ENCODE measurements at regions not wholly inside any gene's neighbourhood (a gene's known extent, or its start where the extent isn't known, plus 50 kb on each side); places are given as distances from the start of the nearest gene placed in this dataset.

- no peak for TF ChIP-seq E2F8 (IDR thresholded peaks at IDR 0.05; ENCODE audit: low read depth, partially characterized antibody)
- no peak for TF ChIP-seq TCF7 (IDR thresholded peaks at IDR 0.05; ENCODE audit: borderline replicate concordance)
- TF ChIP-seq SMAD1 (IDR thresholded peaks at IDR 0.05; ENCODE audit: low read depth, partially characterized antibody): no peak
Measured at GRCh38 chr7:46007194-46007593, 86.1 kb upstream of the IGFBP3 start (continued).

- Histone ChIP-seq H3K27me3 (replicated peaks in 1 of 2; ENCODE audit: control insufficient read depth in 2 of 2, insufficient read depth in 2 of 2, low read length in 1 of 2) (no peaks in the 10 kb centered on the region), H3K27ac (ENCODE audit: control insufficient read depth, insufficient read depth) (no peak overlapping the region), H3K4me1 (ENCODE audit: control insufficient read depth, insufficient read depth, low read length) (no peaks in the 10 kb centered on the region), H3K36me3 (ENCODE audit: control insufficient read depth in 2 of 2, insufficient read depth in 2 of 2, low read length in 1 of 2) (no peaks in the 10 kb centered on the region), H3K4me2 (ENCODE audit: control insufficient read depth, insufficient read depth) (no peak overlapping the region), H2AFZ (ENCODE audit: control insufficient read depth, low read depth, low read length) (no peak overlapping the region), H3K9ac (ENCODE audit: control insufficient read depth, insufficient read depth, low read length) (no peak overlapping the region), H4K20me1 (ENCODE audit: control insufficient read depth, insufficient read depth) (no peaks in the 10 kb centered on the region), H3K4me3 (no peak overlapping the region), H3K9me3 (replicated peaks; ENCODE audit: control insufficient read depth, insufficient read depth, low read length) (no peaks in the 10 kb centered on the region; the same call in 2 of the 3 replicates), H3K79me2 (ENCODE audit: control insufficient read depth, insufficient read depth, low read length) (no peaks in the 10 kb centered on the region)
- no TSS peak for BruUV-seq (replicated peaks)
- in situ Hi-C loops (cut with MboI): no loop called here
- RAD21 ChIA-PET (ENCODE audit: unreplicated experiment): interaction anchor here (0.5 kb wide), 1 partner anchor 275 kb away, joined by 3 read pairs; no protein-coding TSS in a partner anchor
- 0% methylated on average over 1 of the region's 1 CpG for WGBS (ENCODE audit: insufficient coverage, insufficient replicate concordance, low lambda C conversion rate, missing lambda C conversion rate)
- POLR2A ChIA-PET: no interaction called here
- intact Hi-C loops (cut with micrococcal nuclease; ENCODE audit: unreplicated experiment): no loop called here
- FAIRE-seq (no peak), DNase-seq (ENCODE audit: low read depth, low spot score) (no peak), ATAC-seq (no peak)
- SMC1A ChIA-PET (ENCODE audit: uncharacterized antibody, unreplicated experiment): no interaction called here
- CTCF ChIA-PET: no interaction called here
- TF ChIP-seq, protein P1, sequence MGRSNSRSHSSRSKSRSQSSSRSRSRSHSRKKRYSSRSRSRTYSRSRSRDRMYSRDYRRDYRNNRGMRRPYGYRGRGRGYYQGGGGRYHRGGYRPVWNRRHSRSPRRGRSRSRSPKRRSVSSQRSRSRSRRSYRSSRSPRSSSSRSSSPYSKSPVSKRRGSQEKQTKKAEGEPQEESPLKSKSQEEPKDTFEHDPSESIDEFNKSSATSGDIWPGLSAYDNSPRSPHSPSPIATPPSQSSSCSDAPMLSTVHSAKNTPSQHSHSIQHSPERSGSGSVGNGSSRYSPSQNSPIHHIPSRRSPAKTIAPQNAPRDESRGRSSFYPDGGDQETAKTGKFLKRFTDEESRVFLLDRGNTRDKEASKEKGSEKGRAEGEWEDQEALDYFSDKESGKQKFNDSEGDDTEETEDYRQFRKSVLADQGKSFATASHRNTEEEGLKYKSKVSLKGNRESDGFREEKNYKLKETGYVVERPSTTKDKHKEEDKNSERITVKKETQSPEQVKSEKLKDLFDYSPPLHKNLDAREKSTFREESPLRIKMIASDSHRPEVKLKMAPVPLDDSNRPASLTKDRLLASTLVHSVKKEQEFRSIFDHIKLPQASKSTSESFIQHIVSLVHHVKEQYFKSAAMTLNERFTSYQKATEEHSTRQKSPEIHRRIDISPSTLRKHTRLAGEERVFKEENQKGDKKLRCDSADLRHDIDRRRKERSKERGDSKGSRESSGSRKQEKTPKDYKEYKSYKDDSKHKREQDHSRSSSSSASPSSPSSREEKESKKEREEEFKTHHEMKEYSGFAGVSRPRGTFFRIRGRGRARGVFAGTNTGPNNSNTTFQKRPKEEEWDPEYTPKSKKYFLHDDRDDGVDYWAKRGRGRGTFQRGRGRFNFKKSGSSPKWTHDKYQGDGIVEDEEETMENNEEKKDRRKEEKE (IDR thresholded peaks at IDR 0.05): no peak
- TF ChIP-seq ZNF207 (IDR thresholded peaks at IDR 0.05; ENCODE audit: borderline replicate concordance) (no peak), HDGF (IDR thresholded peaks at IDR 0.05) (no peak), ASH2L (IDR thresholded peaks at IDR 0.05; ENCODE audit: borderline replicate concordance, low read depth) (no peak), HCFC1 (IDR thresholded peaks at IDR 0.05; ENCODE audit: low read length) (no peak), MEF2A (IDR thresholded peaks at IDR 0.05; ENCODE audit: insufficient read depth, low read depth, low read length) (no peak), EED (IDR thresholded peaks at IDR 0.05; ENCODE audit: low read depth) (no peak), SIX5 (IDR thresholded peaks at IDR 0.05; ENCODE audit: low read depth, low read length, severe bottlenecking) (no peak), NR2C2 (IDR thresholded peaks at IDR 0.05; ENCODE audit: borderline replicate concordance, control insufficient read depth, insufficient read length, low read depth) (no peak), BHLHE40 (IDR thresholded peaks at IDR 0.05; ENCODE audit: borderline replicate concordance in 1 of 2, low read depth in 2 of 2, low read length in 1 of 2) (no peak), MTA3 (IDR thresholded peaks at IDR 0.05; ENCODE audit: borderline replicate concordance, low read length) (no peak)
- TF ChIP-seq, protein P2, sequence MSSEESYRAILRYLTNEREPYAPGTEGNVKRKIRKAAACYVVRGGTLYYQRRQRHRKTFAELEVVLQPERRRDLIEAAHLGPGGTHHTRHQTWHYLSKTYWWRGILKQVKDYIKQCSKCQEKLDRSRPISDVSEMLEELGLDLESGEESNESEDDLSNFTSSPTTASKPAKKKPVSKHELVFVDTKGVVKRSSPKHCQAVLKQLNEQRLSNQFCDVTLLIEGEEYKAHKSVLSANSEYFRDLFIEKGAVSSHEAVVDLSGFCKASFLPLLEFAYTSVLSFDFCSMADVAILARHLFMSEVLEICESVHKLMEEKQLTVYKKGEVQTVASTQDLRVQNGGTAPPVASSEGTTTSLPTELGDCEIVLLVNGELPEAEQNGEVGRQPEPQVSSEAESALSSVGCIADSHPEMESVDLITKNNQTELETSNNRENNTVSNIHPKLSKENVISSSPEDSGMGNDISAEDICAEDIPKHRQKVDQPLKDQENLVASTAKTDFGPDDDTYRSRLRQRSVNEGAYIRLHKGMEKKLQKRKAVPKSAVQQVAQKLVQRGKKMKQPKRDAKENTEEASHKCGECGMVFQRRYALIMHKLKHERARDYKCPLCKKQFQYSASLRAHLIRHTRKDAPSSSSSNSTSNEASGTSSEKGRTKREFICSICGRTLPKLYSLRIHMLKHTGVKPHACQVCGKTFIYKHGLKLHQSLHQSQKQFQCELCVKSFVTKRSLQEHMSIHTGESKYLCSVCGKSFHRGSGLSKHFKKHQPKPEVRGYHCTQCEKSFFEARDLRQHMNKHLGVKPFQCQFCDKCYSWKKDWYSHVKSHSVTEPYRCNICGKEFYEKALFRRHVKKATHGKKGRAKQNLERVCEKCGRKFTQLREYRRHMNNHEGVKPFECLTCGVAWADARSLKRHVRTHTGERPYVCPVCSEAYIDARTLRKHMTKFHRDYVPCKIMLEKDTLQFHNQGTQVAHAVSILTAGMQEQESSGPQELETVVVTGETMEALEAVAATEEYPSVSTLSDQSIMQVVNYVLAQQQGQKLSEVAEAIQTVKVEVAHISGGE (CRISPR knock-in tag; IDR thresholded peaks at IDR 0.05): no peak
Measured at GRCh38 chr7:46006723-46007122, 85.7 kb upstream of the IGFBP3 start.
